ENCODE measurements at regions not wholly inside any gene's neighbourhood (a gene's known extent, or its start where the extent isn't known, plus 50 kb on each side); places are given as distances from the start of the nearest gene placed in this dataset.

GRCh38 chr3:170765419-170766078 lies 104.4 kb downstream of the RPL22L1 start:
- Histone ChIP-seq H3K27ac (no peak overlapping the region), H3K36me3 (no peaks in the 10 kb centered on the region), H3K27me3 (ENCODE audit: insufficient read depth, low read depth, severe bottlenecking) (no peaks in the 10 kb centered on the region), H3K4me3 (ENCODE audit: low read depth, low read length) (no peak overlapping the region), H3K9me3 (ENCODE audit: severe bottlenecking) (no peaks in the 10 kb centered on the region)
- DNase-seq: no peak
- no peak for TF ChIP-seq CTCF (IDR thresholded peaks at IDR 0.05; ENCODE audit: low read depth, low read length)

- no peaks in the 10 kb centered on the region for H3K27me3 ChIP-seq (ENCODE audit: insufficient read depth, low read depth, severe bottlenecking)
- H3K27ac ChIP-seq: no peak overlapping the region
- H3K36me3 ChIP-seq: no peaks in the 10 kb centered on the region
- H3K9me3 ChIP-seq (ENCODE audit: severe bottlenecking): no peaks in the 10 kb centered on the region
- TF ChIP-seq CTCF (IDR thresholded peaks at IDR 0.05; ENCODE audit: low read depth, low read length): no peak
- no peak for DNase-seq
- H3K4me3 ChIP-seq (ENCODE audit: low read depth, low read length): no peak overlapping the region
Observed at GRCh38 chr3:170764017-170764416, 106.0 kb downstream of the RPL22L1 start.

GRCh38 chr3:170762064-170762463 lies 107.9 kb downstream of the RPL22L1 start:
- TF ChIP-seq CTCF (IDR thresholded peaks at IDR 0.05; ENCODE audit: low read depth, low read length): no peak
- Histone ChIP-seq H3K36me3 (no peaks in the 10 kb centered on the region), H3K27me3 (ENCODE audit: insufficient read depth, low read depth, severe bottlenecking) (no peaks in the 10 kb centered on the region), H3K27ac (no peak overlapping the region), H3K4me3 (ENCODE audit: low read depth, low read length) (no peak overlapping the region), H3K9me3 (ENCODE audit: severe bottlenecking) (no peaks in the 10 kb centered on the region)
- DNase-seq: no peak

- Histone ChIP-seq H3K27me3 (ENCODE audit: insufficient read depth, low read depth, severe bottlenecking) (no peaks in the 10 kb centered on the region), H3K4me3 (ENCODE audit: low read depth, low read length) (no peak overlapping the region), H3K27ac (no peak overlapping the region), H3K9me3 (ENCODE audit: severe bottlenecking) (no peaks in the 10 kb centered on the region), H3K36me3 (no peaks in the 10 kb centered on the region)
- no peak for TF ChIP-seq CTCF (IDR thresholded peaks at IDR 0.05; ENCODE audit: low read depth, low read length)
- DNase-seq: no peak
Observed at GRCh38 chr3:170761103-170761502, 108.9 kb downstream of the RPL22L1 start.

GRCh38 chr3:170760174-170760526 lies 109.8 kb downstream of the RPL22L1 start:
- Histone ChIP-seq H3K27ac (no peak overlapping the region), H3K36me3 (no peaks in the 10 kb centered on the region), H3K4me3 (ENCODE audit: low read depth, low read length) (no peak overlapping the region), H3K27me3 (ENCODE audit: insufficient read depth, low read depth, severe bottlenecking) (no peaks in the 10 kb centered on the region), H3K9me3 (ENCODE audit: severe bottlenecking) (no peaks in the 10 kb centered on the region)
- DNase-seq: no peak
- TF ChIP-seq CTCF (IDR thresholded peaks at IDR 0.05; ENCODE audit: low read depth, low read length): no peak

GRCh38 chr3:170759511-170760173 lies 110.4 kb downstream of the RPL22L1 start:
- H3K36me3 ChIP-seq: no peaks in the 10 kb centered on the region
- H3K4me3 ChIP-seq (ENCODE audit: low read depth, low read length): no peak overlapping the region
- no peak for DNase-seq
- no peak for TF ChIP-seq CTCF (IDR thresholded peaks at IDR 0.05; ENCODE audit: low read depth, low read length)
- no peaks in the 10 kb centered on the region for H3K27me3 ChIP-seq (ENCODE audit: insufficient read depth, low read depth, severe bottlenecking)
- H3K9me3 ChIP-seq (ENCODE audit: severe bottlenecking): no peaks in the 10 kb centered on the region
- no peak overlapping the region for H3K27ac ChIP-seq

Data from WERI-Rb-1 (cell line).